Prostate gland (tissue), 2 donors: ENCODE measurements at regions not wholly inside any gene's neighbourhood (a gene's known extent, or its start where the extent isn't known, plus 50 kb on each side); places are given as distances from the start of the nearest gene placed in this dataset.

Experiments
- CTCF ChIP-seq, 4 experiments: fragments of 200-600 bp in 2 of 4; fragments of 450-650 bp in 2 of 4; sonication (generic) in 2 of 4; IDR thresholded peaks; 1 replicate in 3 of 4; 2 replicates in 1 of 4; pipeline ENCODE4 v1.5.1; 2016 to 2019; ENCODE audit warnings: antibody characterized with exemption in 4 of 4, mild to moderate bottlenecking in 2 of 4, moderate library complexity in 2 of 4
- POLR2A ChIP-seq: fragments of 450-650 bp; IDR thresholded peaks from one replicate; pipeline ENCODE4 v1.6.1; 2016; ENCODE audit warnings: antibody characterized with exemption, mild to moderate bottlenecking
- POLR2AphosphoS5 ChIP-seq: sonication (generic); formaldehyde crosslinking; IDR thresholded peaks from one replicate; pipeline ENCODE4 v1.6.1; 2017; ENCODE audit warnings: antibody characterized with exemption

- no peak for TF ChIP-seq CTCF (IDR thresholded peaks at IDR 0.05)
- TF ChIP-seq POLR2AphosphoS5: no peak
- TF ChIP-seq POLR2A: no peak
These were observed 105.3 kb upstream of the NAA20 start for GRCh38 chr20:19911810-19912382.
